HEK293 (cell line): ENCODE measurements at regions not wholly inside any gene's neighbourhood (a gene's known extent, or its start where the extent isn't known, plus 50 kb on each side); places are given as distances from the start of the nearest gene placed in this dataset.
"Not testable (repeated sequence)": the region's sequence is repeated elsewhere in the genome, so short reads cannot be mapped to it uniquely, and the experiment has no call there.

Source experiments
- CTCF ChIA-PET: fragments of 350-600 bp; formaldehyde crosslinking; extraction: SDS; loops from one replicate; lab custom pipeline; 2021; ENCODE audit warnings: antibody characterized with exemption; lab: Yijun Ruan, JAX
- POLR2A ChIA-PET: fragments of 300-600 bp; formaldehyde crosslinking; extraction: SDS; loops from one replicate; lab custom pipeline; 2020; ENCODE audit warnings: antibody characterized with exemption, inconsistent platforms; lab: Yijun Ruan, JAX
- H3K27ac ChIP-seq: fragments of 200-500 bp; sonication (Bioruptor generic); 2 replicates; pipeline ENCODE4 v1.5.1; 2014; ENCODE audit warnings: low read depth, low read length, control low read depth, inconsistent platforms; ENCODE audit errors: extremely low read depth
- H3K36me3 ChIP-seq, 2 experiments: fragments of 200-500 bp in 1 of 2; sonication (Bioruptor generic) in 1 of 2; 1 replicate in 1 of 2; 2 replicates in 1 of 2; pipeline ENCODE4 v1.5.1; 2014 to 2017; ENCODE audit warnings: inconsistent platforms in 2 of 2, low read length in 2 of 2; ENCODE audit not compliant: control insufficient read depth in 2 of 2, insufficient read depth in 1 of 2
- H3K4me1 ChIP-seq: fragments of 200-500 bp; sonication (Bioruptor generic); 2 replicates; pipeline ENCODE4 v1.5.1; 2014; ENCODE audit warnings: mild to moderate bottlenecking, low read length, inconsistent platforms; ENCODE audit not compliant: control insufficient read depth, insufficient read depth
- H3K4me3 ChIP-seq: 2 replicates; pipeline ENCODE4 v1.5.1; 2011; ENCODE audit warnings: low read depth, mild to moderate bottlenecking, control low read depth, low read length, moderate library complexity
- H3K9me3 ChIP-seq: fragments of 200-500 bp; sonication (Bioruptor generic); 2 replicates; pipeline ENCODE4 v1.5.1; 2014; ENCODE audit warnings: low read depth, low read length, inconsistent platforms; ENCODE audit not compliant: control insufficient read depth, insufficient read depth
- GLIS1 ChIP-seq: fragments of 450-650 bp; formaldehyde crosslinking; IDR thresholded peaks from 2 replicates; pipeline ENCODE4 v1.5.1; 2016; ENCODE audit warnings: missing biosample characterization, missing genetic modification characterization
- SETDB1 ChIP-seq: IDR thresholded peaks from one replicate; pipeline ENCODE4 v1.6.1; 2017; ENCODE audit warnings: mild to moderate bottlenecking, low read length, moderate library complexity, mixed read lengths; ENCODE audit not compliant: insufficient read length
- SP3 ChIP-seq: fragments of 450-650 bp; formaldehyde crosslinking; IDR thresholded peaks from 2 replicates; pipeline ENCODE4 v1.5.1; 2016; ENCODE audit warnings: missing biosample characterization, missing genetic modification characterization
- ZEB2 ChIP-seq: fragments of 450-650 bp; formaldehyde crosslinking; IDR thresholded peaks from 2 replicates; pipeline ENCODE4 v1.5.1; 2016; ENCODE audit warnings: missing biosample characterization, missing genetic modification characterization
- ZNF132 ChIP-seq: fragments of 450-650 bp; formaldehyde crosslinking; IDR thresholded peaks from 2 replicates; pipeline ENCODE4 v1.5.1; 2017; ENCODE audit warnings: missing biosample characterization, missing genetic modification characterization, borderline replicate concordance
- ZNF138 ChIP-seq: fragments of 450-650 bp; formaldehyde crosslinking; IDR thresholded peaks from 2 replicates; pipeline ENCODE4 v1.5.1; 2016; ENCODE audit warnings: missing biosample characterization, missing genetic modification characterization, borderline replicate concordance
- ZNF155 ChIP-seq: fragments of 450-650 bp; formaldehyde crosslinking; IDR thresholded peaks from 2 replicates; pipeline ENCODE4 v1.5.1; 2016; ENCODE audit warnings: missing biosample characterization, missing genetic modification characterization
- ZNF184 ChIP-seq: fragments of 450-650 bp; IDR thresholded peaks from 2 replicates; pipeline ENCODE4 v1.5.1; 2018; ENCODE audit warnings: missing biosample characterization, mild to moderate bottlenecking, missing genetic modification characterization
- ZNF248 ChIP-seq: fragments of 450-650 bp; formaldehyde crosslinking; IDR thresholded peaks from 2 replicates; pipeline ENCODE4 v1.5.1; 2017; ENCODE audit warnings: missing biosample characterization, missing genetic modification characterization
- ZNF354C ChIP-seq: fragments of 450-650 bp; formaldehyde crosslinking; IDR thresholded peaks from 2 replicates; pipeline ENCODE4 v1.5.1; 2016; ENCODE audit warnings: missing biosample characterization, missing genetic modification characterization, low read depth, borderline replicate concordance
- ZNF366 ChIP-seq: fragments of 450-650 bp; formaldehyde crosslinking; conservative IDR thresholded peaks from 2 replicates; pipeline ENCODE4 v1.5.1; 2016; ENCODE audit warnings: missing biosample characterization, missing genetic modification characterization
- ZNF433 ChIP-seq: fragments of 450-650 bp; formaldehyde crosslinking; IDR thresholded peaks from 2 replicates; pipeline ENCODE4 v1.5.1; 2016; ENCODE audit warnings: missing biosample characterization, missing genetic modification characterization, low read depth
- ZNF510 ChIP-seq: fragments of 450-650 bp; formaldehyde crosslinking; IDR thresholded peaks from 2 replicates; pipeline ENCODE4 v1.5.1; 2018; ENCODE audit warnings: mild to moderate bottlenecking, missing genetic modification characterization, missing biosample characterization; ENCODE audit not compliant: insufficient replicate concordance
- ZNF513 ChIP-seq: fragments of 450-650 bp; IDR thresholded peaks from 2 replicates; pipeline ENCODE4 v1.5.1; 2018; ENCODE audit warnings: missing biosample characterization, missing genetic modification characterization
- ZNF514 ChIP-seq: fragments of 450-650 bp; formaldehyde crosslinking; IDR thresholded peaks from 2 replicates; pipeline ENCODE4 v1.5.1; 2016; ENCODE audit warnings: missing biosample characterization, missing genetic modification characterization
- ZNF585B ChIP-seq: fragments of 450-650 bp; formaldehyde crosslinking; IDR thresholded peaks from 2 replicates; pipeline ENCODE4 v1.5.1; 2016; ENCODE audit warnings: missing biosample characterization, missing genetic modification characterization
- ZNF658 ChIP-seq: fragments of 450-650 bp; formaldehyde crosslinking; IDR thresholded peaks from 2 replicates; pipeline ENCODE4; 2016; ENCODE audit warnings: missing biosample characterization, missing genetic modification characterization
- ZNF692 ChIP-seq: fragments of 450-650 bp; formaldehyde crosslinking; IDR thresholded peaks from 2 replicates; pipeline ENCODE4 v1.5.1; 2016; ENCODE audit warnings: missing biosample characterization, missing genetic modification characterization
- ZSCAN30 ChIP-seq: fragments of 450-650 bp; IDR thresholded peaks from 2 replicates; pipeline ENCODE4 v1.5.1; 2018; ENCODE audit warnings: missing biosample characterization, mild to moderate bottlenecking, missing genetic modification characterization, moderate library complexity
- TF ChIP-seq, protein P1 (sequence below): fragments of 450-650 bp; formaldehyde crosslinking; IDR thresholded peaks from 2 replicates; pipeline ENCODE4 v1.5.1; 2016; ENCODE audit warnings: missing biosample characterization, missing genetic modification characterization

DNA sequence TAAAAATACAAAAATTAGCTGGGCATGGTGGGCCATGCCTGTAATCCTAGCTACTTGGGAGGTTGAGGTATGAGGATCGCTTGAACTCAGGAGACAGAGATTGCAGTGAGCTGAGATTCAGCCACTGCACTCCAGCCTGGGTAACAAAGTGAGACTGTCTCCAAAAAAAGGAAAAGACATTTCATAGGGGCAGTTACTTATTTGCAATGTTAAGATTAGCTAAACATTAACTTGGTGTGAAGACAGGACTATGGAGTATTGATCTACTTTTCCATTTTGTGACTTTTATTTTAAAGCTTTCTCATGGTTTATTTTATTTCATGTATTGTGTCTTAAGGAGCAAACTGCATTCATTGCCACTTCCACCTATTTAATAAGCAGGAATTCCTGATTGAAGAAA lies 153.0 kb downstream of the UTRN start (continued):
- no peak for TF ChIP-seq ZNF692 (tag by site-specific recombination)
- TF ChIP-seq ZNF248 (tag by site-specific recombination), result no peak
- no peak for TF ChIP-seq SP3
- no peak for TF ChIP-seq ZNF514 (tag by site-specific recombination)
- TF ChIP-seq ZNF184 (tag by site-specific recombination), result no peak
- TF ChIP-seq, all 188 proteins: peak for 0

DNA sequence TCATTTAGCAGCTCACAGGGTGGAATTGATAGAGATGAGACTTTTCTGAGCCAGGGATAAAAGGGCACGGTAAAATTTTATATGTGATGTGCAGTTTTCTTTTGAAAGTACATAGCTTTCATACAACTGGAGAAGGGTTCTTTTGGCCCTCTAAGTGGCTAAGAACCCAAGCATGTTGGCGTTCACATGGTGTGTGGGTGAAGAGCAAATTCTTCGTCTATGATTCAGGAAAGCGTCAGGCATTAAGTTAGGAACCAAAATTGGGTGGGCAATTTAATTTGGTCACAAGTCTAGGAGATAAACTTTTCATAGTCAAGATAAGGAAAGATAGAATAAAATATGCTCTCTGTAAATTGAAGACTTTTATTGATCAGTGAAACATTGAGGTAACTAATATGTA lies 153.9 kb downstream of the UTRN start:
- no peak overlapping the region for H3K4me3 ChIP-seq
- TF ChIP-seq, protein P1, sequence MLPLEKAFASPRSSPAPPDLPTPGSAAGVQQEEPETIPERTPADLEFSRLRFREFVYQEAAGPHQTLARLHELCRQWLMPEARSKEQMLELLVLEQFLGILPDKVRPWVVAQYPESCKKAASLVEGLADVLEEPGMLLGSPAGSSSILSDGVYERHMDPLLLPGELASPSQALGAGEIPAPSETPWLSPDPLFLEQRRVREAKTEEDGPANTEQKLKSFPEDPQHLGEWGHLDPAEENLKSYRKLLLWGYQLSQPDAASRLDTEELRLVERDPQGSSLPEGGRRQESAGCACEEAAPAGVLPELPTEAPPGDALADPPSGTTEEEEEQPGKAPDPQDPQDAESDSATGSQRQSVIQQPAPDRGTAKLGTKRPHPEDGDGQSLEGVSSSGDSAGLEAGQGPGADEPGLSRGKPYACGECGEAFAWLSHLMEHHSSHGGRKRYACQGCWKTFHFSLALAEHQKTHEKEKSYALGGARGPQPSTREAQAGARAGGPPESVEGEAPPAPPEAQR (tag by site-specific recombination), result no peak
- TF ChIP-seq ZNF510 (tag by site-specific recombination) (no peak), ZNF132 (no peak), ZNF366 (tag by site-specific recombination) (no peak), ZNF658 (tag by site-specific recombination) (no peak), ZEB2 (tag by site-specific recombination) (no peak), ZNF354C (tag by site-specific recombination) (no peak), ZSCAN30 (no peak), ZNF433 (tag by site-specific recombination) (no peak), GLIS1 (no peak), ZNF138 (tag by site-specific recombination) (no peak), ZNF513 (tag by site-specific recombination) (no peak), ZNF248 (tag by site-specific recombination) (no peak), ZNF155 (no peak)
- no peaks in the 10 kb centered on the region for H3K4me1 ChIP-seq
- no peak overlapping the region for H3K27ac ChIP-seq
- H3K36me3 ChIP-seq, result peaks cover 22 to 72% of the 10 kb centered on the region in 2 experiments
- POLR2A ChIA-PET, result no interaction called here
- CTCF ChIA-PET, result no interaction called here
- H3K9me3 ChIP-seq, result no peaks in the 10 kb centered on the region; the same call in 1 of the 2 replicates

- CTCF ChIA-PET, result interaction anchor here (1.6 kb wide), 1 partner anchor 10 kb away, joined by 5 read pairs; no protein-coding TSS in a partner anchor
- TF ChIP-seq SETDB1 (peak; percentile 59), ZNF585B (tag by site-specific recombination) (peak; percentile 98)
- H3K4me1 ChIP-seq, POLR2A ChIA-PET, H3K9me3 ChIP-seq, H3K4me3 ChIP-seq, H3K27ac ChIP-seq: not testable (repeated sequence)
- peaks cover 22 to 61% of the 10 kb centered on the region in 2 experiments for H3K36me3 ChIP-seq
Observed at GRCh38 chr6:144441801-144442200, 156.7 kb downstream of the UTRN start.
